Neural cell (in vitro differentiated cells): ENCODE measurements at regions not wholly inside any gene's neighbourhood (a gene's known extent, or its start where the extent isn't known, plus 50 kb on each side); places are given as distances from the start of the nearest gene placed in this dataset.

ENCODE experiments used
- H2AFZ ChIP-seq: fragments of 200-600, 300-800 bp; sonication (generic), shearing (Covaris generic); 2 replicates; pipeline ENCODE4 v1.6.0; 2014; ENCODE audit warnings: low read depth, mild to moderate bottlenecking, antibody characterized with exemption, low read length, moderate library complexity
- H3F3A ChIP-seq: fragments of 200-600 bp; shearing (Covaris generic); 2 replicates; pipeline ENCODE4 v1.6.1; 2016; ENCODE audit warnings: mild to moderate bottlenecking, moderate library complexity, mixed read lengths, antibody characterized with exemption, low read length; ENCODE audit not compliant: insufficient read depth, poor library complexity, severe bottlenecking
- H3K27ac ChIP-seq: fragments of 200-600, 300-800 bp; sonication (generic), shearing (Covaris generic); 2 replicates; pipeline ENCODE4 v1.5.1; 2014; ENCODE audit warnings: mild to moderate bottlenecking, low read length, moderate library complexity
- H3K27me3 ChIP-seq: fragments of 300-800, 200-600 bp; sonication (generic), shearing (Covaris generic); 2 replicates; pipeline ENCODE4 v1.6.0; 2014; ENCODE audit warnings: mild to moderate bottlenecking, low read depth, low read length, moderate library complexity; ENCODE audit not compliant: insufficient read depth
- H3K36me3 ChIP-seq: fragments of 300-800, 200-600 bp; sonication (generic), shearing (Covaris generic); 2 replicates; pipeline ENCODE4 v1.5.1; 2014; ENCODE audit warnings: mild to moderate bottlenecking, antibody characterized with exemption, low read length, moderate library complexity; ENCODE audit not compliant: insufficient read depth
- H3K4me2 ChIP-seq: fragments of 300-800, 200-600 bp; sonication (generic), shearing (Covaris generic); 2 replicates; pipeline ENCODE4 v1.6.0; 2014; ENCODE audit warnings: mild to moderate bottlenecking, low read length
- H3K4me3 ChIP-seq: fragments of 300-800, 200-600 bp; sonication (generic), shearing (Covaris generic); 2 replicates; pipeline ENCODE4 v1.5.1; 2014; ENCODE audit warnings: mild to moderate bottlenecking, low read length, moderate library complexity
- H3K79me2 ChIP-seq: fragments of 200-600 bp; shearing (Covaris generic); replicated peaks from 2 replicates; pipeline ENCODE4 v1.6.0; 2014; ENCODE audit warnings: mild to moderate bottlenecking, low read length, moderate library complexity; ENCODE audit not compliant: insufficient read depth
- H3K9ac ChIP-seq: fragments of 300-800, 200-600 bp; sonication (generic), shearing (Covaris generic); 2 replicates; pipeline ENCODE4 v1.6.1; 2016; ENCODE audit warnings: mild to moderate bottlenecking, low read length, mixed read lengths
- H3K9me2 ChIP-seq: fragments of 200-600 bp; shearing (Covaris generic); 2 replicates; pipeline ENCODE4 v1.6.1; 2016; ENCODE audit warnings: mild to moderate bottlenecking, low read length, mixed read lengths; ENCODE audit not compliant: insufficient read depth
- H3K9me3 ChIP-seq: fragments of 200-600, 300-800 bp; sonication (generic), shearing (Covaris generic); 2 replicates; pipeline ENCODE4 v1.6.1; 2016; ENCODE audit warnings: mild to moderate bottlenecking, mixed run types, low read length, moderate library complexity, mixed read lengths
- H4K20me1 ChIP-seq: fragments of 200-600 bp; shearing (Covaris generic); 2 replicates; pipeline ENCODE4 v1.6.1; 2016; ENCODE audit warnings: mild to moderate bottlenecking, mixed run types; ENCODE audit not compliant: insufficient read depth
- CTCF ChIP-seq: fragments of 450-650 bp; IDR thresholded peaks from 2 replicates; pipeline ENCODE4 v1.5.1; 2014; ENCODE audit warnings: antibody characterized with exemption, mild to moderate bottlenecking, moderate library complexity; ENCODE audit not compliant: poor library complexity, severe bottlenecking
- EP300 ChIP-seq: fragments of 450-650 bp; conservative IDR thresholded peaks from 2 replicates; pipeline ENCODE4 v1.6.1; 2014; ENCODE audit warnings: antibody characterized with exemption, mild to moderate bottlenecking, moderate library complexity; ENCODE audit not compliant: poor library complexity, severe bottlenecking
- EZH2 ChIP-seq: fragments of 200-600, 300-800 bp; shearing (Covaris generic), sonication (generic); IDR thresholded peaks from 2 replicates; pipeline ENCODE4 v1.6.1; 2014; ENCODE audit warnings: antibody characterized with exemption, low read length, borderline replicate concordance, mild to moderate bottlenecking; ENCODE audit not compliant: insufficient read depth, poor library complexity, severe bottlenecking
- MXI1 ChIP-seq: fragments of 450-650 bp; conservative IDR thresholded peaks from 2 replicates; pipeline ENCODE4 v1.6.1; 2014; ENCODE audit warnings: antibody characterized with exemption, mild to moderate bottlenecking; ENCODE audit not compliant: poor library complexity, severe bottlenecking
- POLR2AphosphoS5 ChIP-seq: IDR thresholded peaks from 2 replicates; pipeline ENCODE4 v1.6.1; 2012
- RAD21 ChIP-seq: fragments of 450-650 bp; conservative IDR thresholded peaks from 2 replicates; pipeline ENCODE4 v1.6.1; 2014; ENCODE audit warnings: antibody characterized with exemption, mild to moderate bottlenecking, moderate library complexity
- REST ChIP-seq: IDR thresholded peaks from 2 replicates; pipeline ENCODE4 v1.6.1; 2012; ENCODE audit warnings: borderline replicate concordance
- SMC3 ChIP-seq: fragments of 450-650 bp; conservative IDR thresholded peaks from 2 replicates; pipeline ENCODE4 v1.6.1; 2014; ENCODE audit warnings: antibody characterized with exemption, mild to moderate bottlenecking, moderate library complexity; ENCODE audit not compliant: poor library complexity
- TAF1 ChIP-seq: IDR thresholded peaks from 2 replicates; pipeline ENCODE4 v1.6.1; 2012; ENCODE audit warnings: low read depth

GRCh38 chrX:8404926-8405325 is 59.7 kb upstream of the VCX3B start:
- Histone ChIP-seq H3K27me3 (no peaks in the 10 kb centered on the region), H4K20me1 (no peaks in the 10 kb centered on the region), H3K4me3 (no peak overlapping the region), H3K79me2 (no peaks in the 10 kb centered on the region), H3K9ac (no peak overlapping the region), H3K9me3 (no peaks in the 10 kb centered on the region), H3F3A (no peaks in the 10 kb centered on the region), H3K4me2 (no peak overlapping the region), H3K36me3 (no peaks in the 10 kb centered on the region), H2AFZ (no peak overlapping the region), H3K9me2 (no peaks in the 10 kb centered on the region), H3K27ac (no peak overlapping the region)
- TF ChIP-seq SMC3, result no peak

- H3K4me3 ChIP-seq, result no peak overlapping the region
- no peak overlapping the region for H3K9ac ChIP-seq
- H3K9me2 ChIP-seq, result no peaks in the 10 kb centered on the region
- no peak overlapping the region for H2AFZ ChIP-seq
- H3F3A ChIP-seq, result no peaks in the 10 kb centered on the region
- no peaks in the 10 kb centered on the region for H4K20me1 ChIP-seq
- no peak overlapping the region for H3K27ac ChIP-seq
- TF ChIP-seq SMC3 (no peak), EP300 (no peak), REST (no peak), MXI1 (no peak), EZH2 (no peak), CTCF (no peak), POLR2AphosphoS5 (no peak)
- H3K4me2 ChIP-seq, result no peak overlapping the region
- no peaks in the 10 kb centered on the region for H3K79me2 ChIP-seq
- no peaks in the 10 kb centered on the region for H3K36me3 ChIP-seq
- H3K27me3 ChIP-seq, result no peaks in the 10 kb centered on the region
- H3K9me3 ChIP-seq, result no peaks in the 10 kb centered on the region
Measured at GRCh38 chrX:8405631-8406030, 59.0 kb upstream of the VCX3B start.

GRCh38 chrX:8413279-8413678 is 51.4 kb upstream of the VCX3B start:
- no peak overlapping the region for H2AFZ ChIP-seq
- H3K27me3 ChIP-seq, result no peaks in the 10 kb centered on the region
- no peak overlapping the region for H3K27ac ChIP-seq
- no peaks in the 10 kb centered on the region for H3K79me2 ChIP-seq
- TF ChIP-seq RAD21, result no peak
- TF ChIP-seq CTCF, result no peak
- no peak for TF ChIP-seq EP300
- TF ChIP-seq POLR2AphosphoS5, result no peak
- no peak for TF ChIP-seq REST
- no peak for TF ChIP-seq SMC3
- no peak for TF ChIP-seq MXI1
- TF ChIP-seq TAF1, result no peak
- no peak for TF ChIP-seq EZH2
- H3K4me2 ChIP-seq, result no peak overlapping the region
- no peak overlapping the region for H3K4me3 ChIP-seq
- no peaks in the 10 kb centered on the region for H3K36me3 ChIP-seq
- H3K9me3 ChIP-seq, result no peaks in the 10 kb centered on the region
- H3K9ac ChIP-seq, result no peak overlapping the region
- no peaks in the 10 kb centered on the region for H4K20me1 ChIP-seq
- no peaks in the 10 kb centered on the region for H3F3A ChIP-seq
- no peaks in the 10 kb centered on the region for H3K9me2 ChIP-seq
